PC-3 (cell line): ENCODE measurements at regions not wholly inside any gene's neighbourhood (a gene's known extent, or its start where the extent isn't known, plus 50 kb on each side); places are given as distances from the start of the nearest gene placed in this dataset.

Source experiments
- ATAC-seq: fragments of 200-7000 bp; cut with Tn5 transposase; 2 replicates; pipeline ENCODE4 v1.9.1; 2020; ENCODE audit warnings: mild to moderate bottlenecking, moderate library complexity
- BruUV-seq: library from RNA; stranded (reverse); fragments of 400-500 nt; replicated peaks from 2 replicates; lab custom pipeline; 2021; lab: Mats Ljungman, UMichigan
- CTCF ChIA-PET: fragments of 300-600 bp; sonication (Branson Sonifier 250); formaldehyde crosslinking; loops from one replicate; lab custom pipeline; 2022; ENCODE audit warnings: antibody characterized with exemption; lab: Charles Lee
- POLR2A ChIA-PET: fragments of 300-600 bp; sonication (Branson Sonifier 250); formaldehyde crosslinking; loops from one replicate; lab custom pipeline; 2022; ENCODE audit warnings: antibody characterized with exemption; ENCODE audit not compliant: unreplicated experiment; lab: Charles Lee
- DNase-seq: peaks from one replicate; pipeline ENCODE4 v3.0.0-alpha.2; 2015
- H2AFZ ChIP-seq: fragments of 300-600 bp; sonication (generic); 2 replicates; pipeline ENCODE4 v1.6.0; 2016; ENCODE audit warnings: antibody characterized with exemption, low read length
- H3F3A ChIP-seq: fragments of 300-600 bp; sonication (generic); one replicate; pipeline ENCODE4 v1.6.0; 2017; ENCODE audit warnings: antibody characterized with exemption, low read length, control low read depth, mild to moderate bottlenecking; ENCODE audit not compliant: unreplicated experiment
- H3K27ac ChIP-seq: fragments of 300-600 bp; sonication (generic); 2 replicates; pipeline ENCODE4 v1.5.1; 2016; ENCODE audit warnings: mild to moderate bottlenecking, low read length
- H3K27me3 ChIP-seq: fragments of 300-600 bp; sonication (generic); 2 replicates; pipeline ENCODE4 v1.6.1; 2016; ENCODE audit warnings: low read length, mixed read lengths
- H3K36me3 ChIP-seq: fragments of 300-600 bp; sonication (generic); 2 replicates; pipeline ENCODE4 v1.6.1; 2016; ENCODE audit warnings: low read depth, mixed run types, low read length, mixed read lengths
- H3K4me1 ChIP-seq: fragments of 300-600 bp; sonication (generic); 2 replicates; pipeline ENCODE4 v1.5.1; 2016; ENCODE audit warnings: low read length; ENCODE audit not compliant: insufficient read depth
- H3K4me2 ChIP-seq: fragments of 300-600 bp; sonication (generic); 2 replicates; pipeline ENCODE4 v1.6.0; 2016; ENCODE audit warnings: low read length
- H3K4me3 ChIP-seq: fragments of 300-600 bp; sonication (generic); 2 replicates; pipeline ENCODE4 v1.5.1; 2016; ENCODE audit warnings: mild to moderate bottlenecking, low read length, mixed read lengths
- H3K79me2 ChIP-seq: fragments of 300-600 bp; sonication (generic); 2 replicates; pipeline ENCODE4 v1.6.1; 2017; ENCODE audit warnings: low read length, mixed read lengths
- H3K9ac ChIP-seq: fragments of 300-600 bp; sonication (generic); 2 replicates; pipeline ENCODE4 v1.6.0; 2016; ENCODE audit warnings: mild to moderate bottlenecking, low read length
- H3K9me2 ChIP-seq: fragments of 300-600 bp; sonication (generic); replicated peaks from 2 replicates; pipeline ENCODE4 v1.6.1; 2016; ENCODE audit warnings: mixed run types, low read length, mixed read lengths
- H3K9me3 ChIP-seq: fragments of 300-600 bp; sonication (generic); 2 replicates; pipeline ENCODE4 v1.6.1; 2016; ENCODE audit warnings: low read length, mixed read lengths
- H4K20me1 ChIP-seq: fragments of 300-600 bp; sonication (generic); 2 replicates; pipeline ENCODE4 v1.6.1; 2016; ENCODE audit warnings: low read length, mixed read lengths
- EZH2 ChIP-seq: fragments of 300-600 bp; sonication (generic); IDR thresholded peaks from one replicate; pipeline ENCODE4 v1.6.1; 2017; ENCODE audit warnings: antibody characterized with exemption, mild to moderate bottlenecking, low read length; ENCODE audit not compliant: unreplicated experiment
- EZH2phosphoT487 ChIP-seq: fragments of 300-600 bp; sonication (generic); IDR thresholded peaks from 2 replicates; pipeline ENCODE4 v1.6.1; 2018; ENCODE audit warnings: mild to moderate bottlenecking, antibody characterized with exemption, low read length, borderline replicate concordance
- intact Hi-C: fragments of 100-400 bp; cut with micrococcal nuclease; formaldehyde crosslinking; loops from 2 replicates; pipeline ENCODE4 v1.9.0; 2023
- TF ChIP-seq, protein P1 (sequence below): fragments of 300-600 bp; sonication (generic); conservative IDR thresholded peaks from 2 replicates; pipeline ENCODE4 v1.5.1; 2017; ENCODE audit warnings: antibody characterized with exemption, low read depth, mild to moderate bottlenecking, low read length

DNA sequence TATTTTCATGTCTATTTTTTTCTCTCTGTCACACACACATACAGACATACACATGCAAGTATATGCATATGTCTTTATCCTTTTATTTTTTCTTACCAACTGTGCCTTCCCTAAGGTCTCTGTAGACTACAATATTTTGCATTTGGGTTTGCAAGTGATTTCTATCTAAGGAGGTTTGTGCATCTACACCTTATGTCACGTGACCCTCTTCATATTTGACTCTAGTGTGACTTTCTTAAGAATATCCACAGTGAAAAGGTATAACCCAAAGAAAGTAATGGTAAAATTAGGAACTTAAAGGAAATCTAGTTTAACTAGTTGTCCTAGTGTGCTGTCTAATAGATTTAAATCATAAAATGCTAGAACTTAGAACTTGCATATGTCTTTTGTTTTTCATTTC is 298.8 kb upstream of the LRIG3 start:
- H3K27ac ChIP-seq = no peak overlapping the region
- H3K36me3 ChIP-seq = no peaks in the 10 kb centered on the region
- intact Hi-C loops = no loop called here
- H3K9me3 ChIP-seq = no peaks in the 10 kb centered on the region
- BruUV-seq = no TSS peak
- no peak overlapping the region for H3K4me2 ChIP-seq
- ChIA-PET CTCF (no interaction called here), POLR2A (no interaction called here)
- ATAC-seq (no peak), DNase-seq (no peak)
- no peaks in the 10 kb centered on the region for H3K9me2 ChIP-seq
- H2AFZ ChIP-seq = no peak overlapping the region
- no peaks in the 10 kb centered on the region for H3K4me1 ChIP-seq
- no peak overlapping the region for H3K9ac ChIP-seq
- H3K27me3 ChIP-seq = no peaks in the 10 kb centered on the region
- H3F3A ChIP-seq = no peaks in the 10 kb centered on the region
- no peaks in the 10 kb centered on the region for H3K79me2 ChIP-seq
- no peak overlapping the region for H3K4me3 ChIP-seq
- TF ChIP-seq EZH2phosphoT487 = no peak
- TF ChIP-seq EZH2 = no peak
- TF ChIP-seq, protein P1, sequence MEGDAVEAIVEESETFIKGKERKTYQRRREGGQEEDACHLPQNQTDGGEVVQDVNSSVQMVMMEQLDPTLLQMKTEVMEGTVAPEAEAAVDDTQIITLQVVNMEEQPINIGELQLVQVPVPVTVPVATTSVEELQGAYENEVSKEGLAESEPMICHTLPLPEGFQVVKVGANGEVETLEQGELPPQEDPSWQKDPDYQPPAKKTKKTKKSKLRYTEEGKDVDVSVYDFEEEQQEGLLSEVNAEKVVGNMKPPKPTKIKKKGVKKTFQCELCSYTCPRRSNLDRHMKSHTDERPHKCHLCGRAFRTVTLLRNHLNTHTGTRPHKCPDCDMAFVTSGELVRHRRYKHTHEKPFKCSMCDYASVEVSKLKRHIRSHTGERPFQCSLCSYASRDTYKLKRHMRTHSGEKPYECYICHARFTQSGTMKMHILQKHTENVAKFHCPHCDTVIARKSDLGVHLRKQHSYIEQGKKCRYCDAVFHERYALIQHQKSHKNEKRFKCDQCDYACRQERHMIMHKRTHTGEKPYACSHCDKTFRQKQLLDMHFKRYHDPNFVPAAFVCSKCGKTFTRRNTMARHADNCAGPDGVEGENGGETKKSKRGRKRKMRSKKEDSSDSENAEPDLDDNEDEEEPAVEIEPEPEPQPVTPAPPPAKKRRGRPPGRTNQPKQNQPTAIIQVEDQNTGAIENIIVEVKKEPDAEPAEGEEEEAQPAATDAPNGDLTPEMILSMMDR = no peak
- no peaks in the 10 kb centered on the region for H4K20me1 ChIP-seq

DNA sequence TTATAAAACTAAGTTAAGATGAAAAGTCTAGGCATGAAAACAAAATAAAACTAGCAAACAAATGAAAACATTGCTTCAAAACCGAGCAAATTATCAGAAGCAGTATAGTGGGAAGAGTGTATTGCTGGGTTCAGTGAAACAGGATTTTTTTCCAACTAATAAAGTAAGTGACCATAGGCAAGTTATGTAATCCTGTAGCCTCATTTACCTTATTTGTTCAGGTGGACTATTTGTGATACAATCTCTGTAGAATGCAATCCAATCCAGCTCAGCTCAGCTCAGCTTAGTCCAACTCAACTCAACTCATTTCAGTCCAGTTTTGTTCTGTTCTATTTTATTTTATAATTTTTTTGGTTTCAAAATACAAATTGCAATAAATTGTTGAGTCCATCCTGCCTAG is 276.7 kb upstream of the LRIG3 start:
- POLR2A ChIA-PET = no interaction called here
- ATAC-seq = no peak
- TF ChIP-seq, protein P1 = no peak
- TF ChIP-seq EZH2phosphoT487 (no peak), EZH2 (no peak)

DNA sequence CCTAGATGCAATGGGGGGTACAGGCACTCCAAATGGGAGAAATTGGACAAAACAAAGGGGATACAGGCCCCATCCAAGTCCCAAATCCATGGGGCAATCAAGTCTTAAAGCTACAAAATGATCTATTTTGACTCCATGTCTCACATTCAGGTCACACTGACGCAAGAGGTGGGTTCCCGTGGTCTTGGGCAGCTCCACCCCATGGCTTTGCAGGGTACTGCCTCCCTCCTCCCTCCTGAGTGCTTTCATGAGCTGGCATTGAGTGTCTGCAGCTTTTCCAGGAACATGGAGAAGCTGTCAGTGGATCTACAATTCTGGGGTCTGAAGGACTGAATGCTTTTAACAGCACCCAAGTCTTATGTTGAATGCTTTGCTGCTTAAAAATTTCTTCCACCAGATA is 274.5 kb upstream of the LRIG3 start:
- Histone ChIP-seq H3K9ac (no peak overlapping the region), H3K4me2 (no peak overlapping the region), H3K27me3 (no peaks in the 10 kb centered on the region), H3F3A (no peaks in the 10 kb centered on the region), H3K27ac (no peak overlapping the region), H3K79me2 (no peaks in the 10 kb centered on the region), H3K36me3 (no peaks in the 10 kb centered on the region), H3K4me3 (no peak overlapping the region), H2AFZ (no peak overlapping the region), H3K9me2 (no peaks in the 10 kb centered on the region), H3K4me1 (peaks cover 7% of the 10 kb centered on the region; the same call in 1 of the 2 replicates), H4K20me1 (no peaks in the 10 kb centered on the region), H3K9me3 (no peaks in the 10 kb centered on the region)
- ChIA-PET POLR2A (no interaction called here), CTCF (no interaction called here)
- intact Hi-C loops = no loop called here
- DNase-seq (no peak), ATAC-seq (no peak)
- TF ChIP-seq, protein P1 = no peak
- TF ChIP-seq EZH2 (no peak), EZH2phosphoT487 (no peak)
- BruUV-seq = no TSS peak

More for the DNA sequence above, 276.7 kb upstream of the LRIG3 start:
- CTCF ChIA-PET = no interaction called here
- Histone ChIP-seq H3K4me2 (no peak overlapping the region), H3K27ac (no peak overlapping the region), H3F3A (no peaks in the 10 kb centered on the region), H2AFZ (no peak overlapping the region), H3K4me3 (no peak overlapping the region), H3K9me3 (no peaks in the 10 kb centered on the region), H4K20me1 (no peaks in the 10 kb centered on the region), H3K79me2 (no peaks in the 10 kb centered on the region), H3K27me3 (no peaks in the 10 kb centered on the region), H3K4me1 (no peaks in the 10 kb centered on the region; the same call in 1 of the 2 replicates), H3K9me2 (no peaks in the 10 kb centered on the region), H3K9ac (no peak overlapping the region), H3K36me3 (no peaks in the 10 kb centered on the region)
- BruUV-seq = no TSS peak
- DNase-seq = no peak
- intact Hi-C loops = no loop called here
